ENCODE measurements at regions not wholly inside any gene's neighbourhood (a gene's known extent, or its start where the extent isn't known, plus 50 kb on each side); places are given as distances from the start of the nearest gene placed in this dataset.

GRCh38 chr1:168972887-168973286 lies 133.6 kb upstream of the ATP1B1 start:
- Mint-ChIP-seq H3K27me3 (no peaks in the 10 kb centered on the region), H3K9me3 (no peaks in the 10 kb centered on the region), H3K4me3 (no peak overlapping the region), H3K4me1 (ENCODE audit: low read depth) (no peaks in the 10 kb centered on the region), H3K27ac (no peak overlapping the region), H3K36me3 (ENCODE audit: low read depth) (no peaks in the 10 kb centered on the region)
- H3K27me3 ChIP-seq (ENCODE audit: control insufficient read depth in 1 of 2, insufficient read depth in 2 of 2, low read length in 2 of 2) = no peaks in the 10 kb centered on the region
- no peaks in the 10 kb centered on the region for H3K4me1 ChIP-seq (ENCODE audit: insufficient read depth, low read length)
- ChIA-PET CTCF (no interaction called here), POLR2A (no interaction called here)
- intact Hi-C loops (cut with DNase I, micrococcal nuclease) = no loop called here
- no peaks in the 10 kb centered on the region for H3K9me3 ChIP-seq (ENCODE audit: control insufficient read depth in 1 of 2, insufficient read depth in 1 of 2, low read length in 2 of 2)
- no peak for ATAC-seq (ENCODE audit: poor library complexity)
- DNase-seq = no peak
- no peak for TF ChIP-seq CTCF (IDR thresholded peaks at IDR 0.05)
- no peak overlapping the region for H3K4me3 ChIP-seq (ENCODE audit: low read length)
- no peak overlapping the region for H3K27ac ChIP-seq (ENCODE audit: low read depth in 1 of 2, low read length in 2 of 2)
- no peaks in the 10 kb centered on the region for H3K36me3 ChIP-seq (ENCODE audit: insufficient read depth, low read length)

GRCh38 chr1:168974117-168974516 lies 132.4 kb upstream of the ATP1B1 start:
- Mint-ChIP-seq H3K27me3 (no peaks in the 10 kb centered on the region), H3K27ac (no peak overlapping the region), H3K9me3 (no peaks in the 10 kb centered on the region), H3K4me1 (ENCODE audit: low read depth) (no peaks in the 10 kb centered on the region), H3K4me3 (no peak overlapping the region), H3K36me3 (ENCODE audit: low read depth) (no peaks in the 10 kb centered on the region)
- no peak overlapping the region for H3K27ac ChIP-seq (ENCODE audit: low read depth in 1 of 2, low read length in 2 of 2)
- no peak overlapping the region for H3K4me3 ChIP-seq (ENCODE audit: low read length)
- H3K36me3 ChIP-seq (ENCODE audit: insufficient read depth, low read length) = no peaks in the 10 kb centered on the region
- CTCF ChIA-PET = no interaction called here
- DNase-seq = no peak
- TF ChIP-seq CTCF (IDR thresholded peaks at IDR 0.05) = no peak
- intact Hi-C loops (cut with DNase I, micrococcal nuclease) = no loop called here
- POLR2A ChIA-PET = no interaction called here
- H3K4me1 ChIP-seq (ENCODE audit: insufficient read depth, low read length) = no peaks in the 10 kb centered on the region
- H3K9me3 ChIP-seq (ENCODE audit: control insufficient read depth in 1 of 2, insufficient read depth in 1 of 2, low read length in 2 of 2) = no peaks in the 10 kb centered on the region
- no peaks in the 10 kb centered on the region for H3K27me3 ChIP-seq (ENCODE audit: control insufficient read depth in 1 of 2, insufficient read depth in 2 of 2, low read length in 2 of 2)
- no peak for ATAC-seq (ENCODE audit: poor library complexity)

GRCh38 chr1:168974611-168975010 lies 131.9 kb upstream of the ATP1B1 start:
- no peak for TF ChIP-seq CTCF (IDR thresholded peaks at IDR 0.05)
- Histone ChIP-seq H3K27ac (ENCODE audit: low read depth in 1 of 2, low read length in 2 of 2) (no peak overlapping the region), H3K9me3 (ENCODE audit: control insufficient read depth in 1 of 2, insufficient read depth in 1 of 2, low read length in 2 of 2) (no peaks in the 10 kb centered on the region), H3K27me3 (ENCODE audit: control insufficient read depth in 1 of 2, insufficient read depth in 2 of 2, low read length in 2 of 2) (no peaks in the 10 kb centered on the region), H3K4me1 (ENCODE audit: insufficient read depth, low read length) (no peaks in the 10 kb centered on the region), H3K4me3 (ENCODE audit: low read length) (no peak overlapping the region), H3K36me3 (ENCODE audit: insufficient read depth, low read length) (no peaks in the 10 kb centered on the region)
- Mint-ChIP-seq H3K4me3 (no peak overlapping the region), H3K4me1 (ENCODE audit: low read depth) (no peaks in the 10 kb centered on the region), H3K36me3 (ENCODE audit: low read depth) (no peaks in the 10 kb centered on the region), H3K27ac (no peak overlapping the region), H3K27me3 (no peaks in the 10 kb centered on the region), H3K9me3 (no peaks in the 10 kb centered on the region)
- ATAC-seq (ENCODE audit: poor library complexity) = no peak
- DNase-seq = no peak
- ChIA-PET POLR2A (no interaction called here), CTCF (no interaction called here)
- intact Hi-C loops (cut with DNase I, micrococcal nuclease) = no loop called here
